Activated naive CD4-positive, alpha-beta T cell treated with anti-CD3 and anti-CD28 coated beads, Interleukin-2, amount 50 U/mL, for 24 hours (primary cell): ENCODE measurements at regions not wholly inside any gene's neighbourhood (a gene's known extent, or its start where the extent isn't known, plus 50 kb on each side); places are given as distances from the start of the nearest gene placed in this dataset.

Experiments
- H3K27ac Mint-ChIP-seq: one replicate; pipeline ENCODE4 v1.8.0; 2021; ENCODE audit warnings: mild to moderate bottlenecking, mixed read lengths
- H3K27me3 Mint-ChIP-seq: one replicate; pipeline ENCODE4 v1.8.0; 2021; ENCODE audit warnings: mixed read lengths
- H3K36me3 Mint-ChIP-seq: one replicate; pipeline ENCODE4 v1.8.0; 2021; ENCODE audit warnings: mixed read lengths
- H3K4me1 Mint-ChIP-seq: one replicate; pipeline ENCODE4 v1.8.0; 2021; ENCODE audit warnings: mixed read lengths
- H3K4me3 Mint-ChIP-seq: one replicate; pipeline ENCODE4 v1.8.0; 2021; ENCODE audit warnings: mild to moderate bottlenecking, mixed read lengths
- H3K9me3 Mint-ChIP-seq: one replicate; pipeline ENCODE4 v1.8.0; 2021; ENCODE audit warnings: mixed read lengths

DNA sequence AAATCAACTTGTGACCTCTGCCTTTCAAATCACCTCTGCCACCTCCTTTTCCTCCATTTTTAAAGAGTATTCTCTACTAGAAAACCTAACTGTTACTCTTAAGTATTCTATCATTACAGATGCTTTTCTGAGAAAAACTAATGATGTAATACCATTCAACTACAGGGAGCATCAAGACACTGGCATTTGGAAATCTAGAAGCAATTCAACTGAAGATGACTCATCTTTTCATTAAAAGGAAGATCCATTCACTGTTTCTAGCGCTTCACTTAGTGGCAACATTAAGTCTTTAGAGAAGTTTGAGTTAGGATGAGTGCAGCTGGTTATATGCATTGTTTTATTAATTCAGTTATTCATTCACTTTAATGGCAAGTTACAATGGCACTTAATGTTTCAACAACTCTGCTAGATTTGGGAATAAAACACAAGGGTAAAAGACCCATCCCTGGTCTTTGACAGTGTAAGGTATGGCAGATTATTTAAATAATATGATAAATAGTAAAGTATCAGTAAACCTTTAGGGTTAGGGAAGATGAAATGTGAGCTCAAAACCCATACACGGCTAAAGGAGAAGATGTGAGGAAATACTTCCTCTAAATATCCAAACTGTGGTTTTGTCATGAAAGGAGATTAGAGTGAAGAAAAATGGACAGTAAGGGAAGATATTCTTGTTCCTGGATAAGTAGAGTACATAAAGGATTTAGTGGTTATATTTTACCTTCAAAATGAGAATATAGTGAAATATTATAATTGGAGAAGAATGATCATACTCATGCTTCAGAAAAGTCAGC lies 61.7 kb downstream of the KCNJ2 start:
- Mint-ChIP-seq H3K27me3 (no peaks in the 10 kb centered on the region), H3K36me3 (no peaks in the 10 kb centered on the region), H3K27ac (no peak overlapping the region), H3K4me1 (no peaks in the 10 kb centered on the region), H3K4me3 (no peak overlapping the region), H3K9me3 (peaks cover 9% of the 10 kb centered on the region)

DNA sequence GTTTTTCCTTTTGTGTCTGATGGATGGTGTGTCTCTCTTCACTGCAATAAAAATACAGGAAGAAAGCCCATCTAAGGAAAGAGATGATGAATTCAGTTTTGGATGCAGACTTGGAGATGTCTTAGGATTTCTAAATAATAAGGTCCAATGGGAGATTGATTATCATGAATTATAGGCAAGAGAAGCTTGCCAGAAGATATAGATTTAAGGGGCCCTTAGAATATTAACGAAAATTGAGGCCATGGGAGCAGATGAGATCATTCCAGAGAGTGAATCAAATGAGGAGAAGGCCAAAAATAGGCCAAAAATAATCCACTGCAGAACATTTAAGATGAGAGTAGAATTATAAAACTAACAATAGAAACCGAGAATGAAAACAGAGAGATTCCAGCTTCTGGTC lies 63.1 kb downstream of the KCNJ2 start:
- Mint-ChIP-seq H3K27me3 (no peaks in the 10 kb centered on the region), H3K4me1 (no peaks in the 10 kb centered on the region), H3K27ac (no peak overlapping the region), H3K4me3 (no peak overlapping the region), H3K36me3 (no peaks in the 10 kb centered on the region), H3K9me3 (peaks cover 14% of the 10 kb centered on the region)

GRCh38 chr17:70235252-70235651 lies 65.9 kb downstream of the KCNJ2 start:
- Mint-ChIP-seq H3K36me3 (no peaks in the 10 kb centered on the region), H3K4me3 (no peak overlapping the region), H3K27ac (no peak overlapping the region), H3K4me1 (no peaks in the 10 kb centered on the region), H3K27me3 (no peaks in the 10 kb centered on the region), H3K9me3 (peaks cover 14% of the 10 kb centered on the region)

DNA sequence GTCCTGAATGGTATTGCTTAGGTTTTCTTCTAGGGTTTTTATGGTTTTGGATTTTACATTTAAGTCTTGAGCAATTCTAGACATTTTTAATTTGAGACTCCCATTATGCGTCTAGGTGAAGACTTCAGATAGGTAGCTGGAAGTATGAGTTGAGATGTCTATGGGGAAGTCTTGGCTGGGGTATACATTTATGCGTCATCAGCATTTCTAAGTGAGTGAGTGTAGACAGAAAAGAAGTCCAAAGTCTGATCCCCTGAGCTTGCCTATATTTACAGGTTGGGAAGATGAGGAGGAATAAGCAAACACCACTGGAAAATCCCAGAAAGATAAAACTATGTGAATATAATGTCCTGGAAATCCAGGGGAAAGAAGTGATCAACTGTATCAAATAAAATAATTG lies 68.9 kb downstream of the KCNJ2 start:
- H3K4me1 Mint-ChIP-seq = no peaks in the 10 kb centered on the region
- H3K36me3 Mint-ChIP-seq = no peaks in the 10 kb centered on the region
- no peak overlapping the region for H3K27ac Mint-ChIP-seq
- no peaks in the 10 kb centered on the region for H3K27me3 Mint-ChIP-seq
- peaks cover 11% of the 10 kb centered on the region for H3K9me3 Mint-ChIP-seq
- H3K4me3 Mint-ChIP-seq = no peak overlapping the region

GRCh38 chr17:70238646-70239045 lies 69.3 kb downstream of the KCNJ2 start:
- peaks cover 14% of the 10 kb centered on the region for H3K9me3 Mint-ChIP-seq
- H3K4me3 Mint-ChIP-seq = no peak overlapping the region
- no peaks in the 10 kb centered on the region for H3K27me3 Mint-ChIP-seq
- no peaks in the 10 kb centered on the region for H3K4me1 Mint-ChIP-seq
- H3K27ac Mint-ChIP-seq = no peak overlapping the region
- no peaks in the 10 kb centered on the region for H3K36me3 Mint-ChIP-seq

DNA sequence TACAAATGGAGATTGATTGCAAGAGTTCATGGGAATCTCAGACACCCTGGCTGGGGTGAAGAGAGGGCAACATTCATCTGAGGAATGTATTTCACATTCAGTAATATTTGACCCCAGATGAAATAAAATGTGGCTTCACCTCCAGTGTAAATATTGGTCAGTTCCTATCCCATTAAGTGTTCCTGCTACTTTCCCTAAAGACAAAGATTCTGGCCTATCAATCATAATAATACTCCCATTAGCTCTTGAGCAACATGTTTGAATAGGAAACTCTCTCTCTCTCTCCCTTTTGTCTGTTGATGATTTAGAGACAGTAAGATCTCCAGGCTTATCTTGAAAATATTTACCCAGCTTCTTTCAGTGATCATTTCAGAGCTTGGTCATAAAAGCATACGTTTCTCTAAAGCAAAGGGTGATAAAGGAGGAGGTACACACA lies 70.1 kb downstream of the KCNJ2 start:
- Mint-ChIP-seq H3K9me3 (peaks cover 10% of the 10 kb centered on the region), H3K27me3 (no peaks in the 10 kb centered on the region), H3K4me1 (no peaks in the 10 kb centered on the region), H3K36me3 (no peaks in the 10 kb centered on the region), H3K4me3 (no peak overlapping the region), H3K27ac (no peak overlapping the region)

- Mint-ChIP-seq H3K36me3 (no peaks in the 10 kb centered on the region), H3K4me3 (no peak overlapping the region), H3K4me1 (no peaks in the 10 kb centered on the region), H3K9me3 (peaks cover 10% of the 10 kb centered on the region), H3K27me3 (no peaks in the 10 kb centered on the region), H3K27ac (no peak overlapping the region)
Observed at GRCh38 chr17:70241071-70241470, 71.7 kb downstream of the KCNJ2 start.

DNA sequence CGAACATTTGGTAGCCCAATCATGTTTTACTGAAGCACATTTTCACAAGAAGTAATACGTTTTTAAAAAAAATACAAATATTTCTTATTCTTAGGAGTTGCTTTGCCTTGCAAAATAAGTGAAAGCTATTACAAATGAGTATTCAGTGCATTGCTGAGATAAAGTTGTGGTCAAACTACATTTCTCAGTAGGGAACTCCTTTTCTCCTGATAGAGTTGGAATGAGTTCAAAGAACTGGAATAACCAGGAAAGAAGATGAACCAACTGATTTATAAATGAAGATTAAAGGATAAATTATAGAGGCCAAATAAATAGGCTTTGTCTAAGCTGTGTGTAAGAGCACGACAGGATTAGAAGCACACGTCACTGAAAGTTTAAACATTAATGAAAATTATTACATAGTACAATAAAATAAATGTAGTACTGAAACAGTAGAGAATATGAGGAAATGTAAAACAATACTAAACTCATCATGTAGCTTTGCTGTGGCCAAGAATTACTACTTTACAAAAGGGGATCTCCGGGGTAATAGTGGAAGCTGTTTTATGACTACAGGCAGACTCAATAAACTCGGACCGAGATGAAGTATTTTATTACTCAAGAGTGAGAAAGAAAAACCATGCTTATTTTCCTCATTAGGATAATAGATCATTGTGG lies 73.6 kb downstream of the KCNJ2 start:
- H3K36me3 Mint-ChIP-seq = no peaks in the 10 kb centered on the region
- H3K27me3 Mint-ChIP-seq = no peaks in the 10 kb centered on the region
- H3K4me1 Mint-ChIP-seq = no peaks in the 10 kb centered on the region
- H3K9me3 Mint-ChIP-seq = peaks cover 5% of the 10 kb centered on the region
- no peak overlapping the region for H3K27ac Mint-ChIP-seq
- no peak overlapping the region for H3K4me3 Mint-ChIP-seq

DNA sequence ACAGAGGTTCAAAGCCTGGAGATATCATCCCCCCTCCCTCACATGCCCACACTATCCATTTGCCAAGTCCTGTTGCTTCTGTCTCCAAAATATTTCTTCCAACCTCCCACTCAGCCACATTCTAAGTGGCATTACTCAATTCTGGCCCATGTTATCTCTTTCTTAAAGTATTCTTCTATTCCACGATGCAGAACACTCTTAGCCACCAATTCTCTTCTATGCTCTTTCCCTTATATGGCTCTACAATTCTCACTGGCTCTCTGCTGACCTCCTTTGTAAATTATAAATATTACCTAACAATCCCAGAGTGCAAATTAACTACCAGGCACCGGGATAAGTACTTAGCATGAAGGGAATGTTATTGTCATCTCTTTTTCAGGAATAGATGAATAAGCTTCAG lies 82.4 kb downstream of the KCNJ2 start:
- H3K27me3 Mint-ChIP-seq = no peaks in the 10 kb centered on the region
- H3K9me3 Mint-ChIP-seq = peaks cover 5% of the 10 kb centered on the region
- no peaks in the 10 kb centered on the region for H3K4me1 Mint-ChIP-seq
- H3K4me3 Mint-ChIP-seq = no peak overlapping the region
- no peaks in the 10 kb centered on the region for H3K36me3 Mint-ChIP-seq
- no peak overlapping the region for H3K27ac Mint-ChIP-seq

- peaks cover 5% of the 10 kb centered on the region for H3K9me3 Mint-ChIP-seq
- H3K27me3 Mint-ChIP-seq = no peaks in the 10 kb centered on the region
- H3K36me3 Mint-ChIP-seq = no peaks in the 10 kb centered on the region
- no peaks in the 10 kb centered on the region for H3K4me1 Mint-ChIP-seq
- H3K27ac Mint-ChIP-seq = no peak overlapping the region
- no peak overlapping the region for H3K4me3 Mint-ChIP-seq
Observed at GRCh38 chr17:70254735-70255460, 85.6 kb downstream of the KCNJ2 start.

GRCh38 chr17:70256751-70257150 lies 87.4 kb downstream of the KCNJ2 start:
- Mint-ChIP-seq H3K36me3 (no peaks in the 10 kb centered on the region), H3K4me1 (no peaks in the 10 kb centered on the region), H3K27me3 (no peaks in the 10 kb centered on the region), H3K9me3 (no peaks in the 10 kb centered on the region), H3K4me3 (no peak overlapping the region), H3K27ac (no peak overlapping the region)

- Mint-ChIP-seq H3K4me3 (no peak overlapping the region), H3K27ac (no peak overlapping the region), H3K27me3 (no peaks in the 10 kb centered on the region), H3K4me1 (no peaks in the 10 kb centered on the region), H3K36me3 (no peaks in the 10 kb centered on the region), H3K9me3 (no peaks in the 10 kb centered on the region)
Observed at GRCh38 chr17:70258465-70258864, 89.1 kb downstream of the KCNJ2 start.

DNA sequence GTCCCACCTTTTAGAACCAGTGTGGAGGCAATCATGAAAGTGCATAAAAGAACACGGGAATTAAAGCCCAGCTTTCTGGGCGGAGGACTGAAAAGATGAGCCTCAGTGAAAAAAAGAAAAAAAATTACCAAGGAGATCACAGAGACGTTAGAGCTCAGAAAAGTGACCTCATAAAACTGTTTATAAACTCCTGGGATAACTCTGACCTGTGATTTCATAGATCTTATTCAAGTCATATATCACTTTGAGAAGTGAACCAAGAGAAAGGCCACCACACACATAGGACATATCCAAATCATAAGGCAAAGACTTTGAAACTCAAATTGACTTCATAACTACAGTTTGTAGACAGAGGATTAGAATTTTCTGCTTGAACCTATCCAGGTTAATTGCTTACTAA lies 90.1 kb downstream of the KCNJ2 start:
- no peaks in the 10 kb centered on the region for H3K27me3 Mint-ChIP-seq
- H3K36me3 Mint-ChIP-seq = no peaks in the 10 kb centered on the region
- H3K4me3 Mint-ChIP-seq = no peak overlapping the region
- no peaks in the 10 kb centered on the region for H3K9me3 Mint-ChIP-seq
- H3K27ac Mint-ChIP-seq = no peak overlapping the region
- no peaks in the 10 kb centered on the region for H3K4me1 Mint-ChIP-seq

GRCh38 chr17:70261170-70261569 lies 91.8 kb downstream of the KCNJ2 start:
- H3K27ac Mint-ChIP-seq = no peak overlapping the region
- H3K27me3 Mint-ChIP-seq = no peaks in the 10 kb centered on the region
- H3K9me3 Mint-ChIP-seq = no peaks in the 10 kb centered on the region
- no peaks in the 10 kb centered on the region for H3K36me3 Mint-ChIP-seq
- no peaks in the 10 kb centered on the region for H3K4me1 Mint-ChIP-seq
- no peak overlapping the region for H3K4me3 Mint-ChIP-seq

GRCh38 chr17:70265471-70265870 lies 96.1 kb downstream of the KCNJ2 start:
- H3K4me3 Mint-ChIP-seq = no peak overlapping the region
- H3K36me3 Mint-ChIP-seq = no peaks in the 10 kb centered on the region
- H3K9me3 Mint-ChIP-seq = no peaks in the 10 kb centered on the region
- H3K27me3 Mint-ChIP-seq = no peaks in the 10 kb centered on the region
- H3K4me1 Mint-ChIP-seq = no peaks in the 10 kb centered on the region
- no peak overlapping the region for H3K27ac Mint-ChIP-seq

GRCh38 chr17:70266394-70266793 lies 97.1 kb downstream of the KCNJ2 start:
- Mint-ChIP-seq H3K27ac (no peak overlapping the region), H3K4me3 (no peak overlapping the region), H3K27me3 (no peaks in the 10 kb centered on the region), H3K36me3 (no peaks in the 10 kb centered on the region), H3K9me3 (no peaks in the 10 kb centered on the region), H3K4me1 (no peaks in the 10 kb centered on the region)
